Right lobe of liver (tissue), 6 donors: ENCODE measurements at regions not wholly inside any gene's neighbourhood (a gene's known extent, or its start where the extent isn't known, plus 50 kb on each side); places are given as distances from the start of the nearest gene placed in this dataset.
"Not testable (repeated sequence)": the region's sequence is repeated elsewhere in the genome, so short reads cannot be mapped to it uniquely, and the experiment has no call there.

ENCODE experiments used
- ATAC-seq, 4 donors: fragments of 200-7000 bp; cut with Tn5 transposase; one replicate each; pipeline ENCODE4 v1.9.1; 2020; ENCODE audit warnings: mild to moderate bottlenecking in 4 of 4, moderate library complexity in 4 of 4
- DNase-seq, 3 donors: peaks; one replicate each; pipeline ENCODE4 v3.0.0-alpha.2; 2020
- H3K27ac ChIP-seq, 3 donors: fragments of 200-600 bp; one replicate each; pipeline ENCODE4 v1.8.0; 2022
- H3K27me3 ChIP-seq, 2 donors: fragments of 200-600 bp; one replicate each; pipeline ENCODE4 v1.8.0; 2022
- H3K36me3 ChIP-seq, 4 donors: fragments of 200-600 bp; sonication (generic) in 1 of 4; one replicate each; pipeline versions ENCODE4 v1.5.1 to v1.8.0; 2017 to 2022; ENCODE audit warnings: control low read depth in 1 of 4
- H3K4me1 ChIP-seq, 4 donors: fragments of 200-600 bp; sonication (generic) in 1 of 4; one replicate each; pipeline versions ENCODE4 v1.5.1 to v1.8.0; 2017 to 2022; ENCODE audit warnings: control low read depth in 1 of 4
- H3K4me3 ChIP-seq, 3 donors: fragments of 200-600 bp; one replicate each; pipeline ENCODE4 v1.8.0; 2022
- H3K9me3 ChIP-seq, 4 donors: fragments of 200-600 bp; sonication (generic) in 1 of 4; one replicate each; pipeline versions ENCODE4 v1.5.1 to v1.8.0; 2017 to 2022; ENCODE audit warnings: control low read depth in 1 of 4
- CTCF ChIP-seq, 4 donors: fragments of 200-600 bp in 3 of 4; fragments of 450-650 bp in 1 of 4; IDR thresholded peaks; one replicate each; pipeline versions ENCODE4 v1.5.1 to v1.8.0; 2016 to 2022; ENCODE audit warnings: antibody characterized with exemption in 4 of 4, mild to moderate bottlenecking in 2 of 4
- POLR2A ChIP-seq: fragments of 450-650 bp; IDR thresholded peaks from one replicate; pipeline ENCODE4 v1.6.1; 2017; ENCODE audit warnings: antibody characterized with exemption, mild to moderate bottlenecking
- WGBS: methylation state at CpG from one replicate; pipeline ENCODE4 v1.1.6; 2018; ENCODE audit warnings: low coverage, low lambda C conversion rate; ENCODE audit not compliant: insufficient coverage; ENCODE audit errors: missing lambda C conversion rate; 5-methylcytosine and 5-hydroxymethylcytosine counted together
- intact Hi-C, 2 donors: fragments of 100-400 bp; cut with DNase I; formaldehyde crosslinking; loops; one replicate each; pipeline versions ENCODE4 v1.11.2 to v1.14.1; 2022
- donor health status: DM: no; HTN: yes; CAD: no.
- donor health status: DM: no; HTN: no; CAD: no.
- donor health status: DM: no; HTN: no; CAD: no.
- donor health status: DM: no; HTN: yes; CAD: no.
- donor health status: DM: no; HTN: yes; CAD: no.

- WGBS: 34% methylated on average over 4 of the region's 4 CpGs
- Histone ChIP-seq H3K4me1 (no peaks in the 10 kb centered on the region), H3K9me3 (no peaks in the 10 kb centered on the region), H3K27me3 (no peaks in the 10 kb centered on the region), H3K27ac (no peak overlapping the region), H3K4me3 (no peak overlapping the region), H3K36me3 (no peaks in the 10 kb centered on the region)
- intact Hi-C loops: no loop called here
- TF ChIP-seq CTCF (IDR thresholded peaks at IDR 0.05) (no peak), POLR2A (no peak)
- ATAC-seq: no peak
- no peak for DNase-seq
Measured at GRCh38 chr2:102871707-102872106, 109.9 kb downstream of the TMEM182 start.

GRCh38 chr2:102872388-102872787 lies 110.6 kb downstream of the TMEM182 start:
- no peak overlapping the region for H3K4me3 ChIP-seq
- no peak overlapping the region for H3K27ac ChIP-seq
- TF ChIP-seq CTCF (IDR thresholded peaks at IDR 0.05) (no peak), POLR2A (no peak)
- H3K4me1 ChIP-seq: no peaks in the 10 kb centered on the region
- 60% methylated on average over 2 of the region's 2 CpGs for WGBS
- ATAC-seq (no peak), DNase-seq (no peak)
- H3K9me3 ChIP-seq: no peaks in the 10 kb centered on the region
- H3K27me3 ChIP-seq: no peaks in the 10 kb centered on the region
- no peaks in the 10 kb centered on the region for H3K36me3 ChIP-seq
- intact Hi-C loops: no loop called here

GRCh38 chr2:102879513-102879912 lies 117.7 kb downstream of the TMEM182 start:
- intact Hi-C loops, H3K9me3 ChIP-seq, H3K27me3 ChIP-seq, H3K4me1 ChIP-seq, DNase-seq, ATAC-seq, H3K27ac ChIP-seq, H3K4me3 ChIP-seq, H3K36me3 ChIP-seq: not testable (repeated sequence)
- no CpG with 5 or more reads among the region's 13 CpGs for WGBS

- no peak overlapping the region for H3K27ac ChIP-seq
- no peak overlapping the region for H3K4me3 ChIP-seq
- DNase-seq (no peak), ATAC-seq (no peak)
- intact Hi-C loops: no loop called here
- no peaks in the 10 kb centered on the region for H3K27me3 ChIP-seq
- no peaks in the 10 kb centered on the region for H3K4me1 ChIP-seq
- no peak for TF ChIP-seq POLR2A
- TF ChIP-seq CTCF (IDR thresholded peaks at IDR 0.05): no peak
- H3K9me3 ChIP-seq: no peaks in the 10 kb centered on the region
- H3K36me3 ChIP-seq: no peaks in the 10 kb centered on the region
Measured at GRCh38 chr2:102880731-102881130, 118.9 kb downstream of the TMEM182 start.

GRCh38 chr2:102886216-102886893 lies 124.5 kb downstream of the TMEM182 start:
- intact Hi-C loops: no loop called here
- 45% methylated on average over 3 of the region's 3 CpGs for WGBS
- Histone ChIP-seq H3K4me3 (no peak overlapping the region), H3K27ac (no peak overlapping the region), H3K27me3 (no peaks in the 10 kb centered on the region), H3K36me3 (no peaks in the 10 kb centered on the region), H3K4me1 (no peaks in the 10 kb centered on the region), H3K9me3 (no peaks in the 10 kb centered on the region)
- ATAC-seq (no peak), DNase-seq (no peak)
- TF ChIP-seq CTCF (IDR thresholded peaks at IDR 0.05): no peak
- TF ChIP-seq POLR2A: no peak
